ENCODE measurements at regions not wholly inside any gene's neighbourhood (a gene's known extent, or its start where the extent isn't known, plus 50 kb on each side); places are given as distances from the start of the nearest gene placed in this dataset.

DNA sequence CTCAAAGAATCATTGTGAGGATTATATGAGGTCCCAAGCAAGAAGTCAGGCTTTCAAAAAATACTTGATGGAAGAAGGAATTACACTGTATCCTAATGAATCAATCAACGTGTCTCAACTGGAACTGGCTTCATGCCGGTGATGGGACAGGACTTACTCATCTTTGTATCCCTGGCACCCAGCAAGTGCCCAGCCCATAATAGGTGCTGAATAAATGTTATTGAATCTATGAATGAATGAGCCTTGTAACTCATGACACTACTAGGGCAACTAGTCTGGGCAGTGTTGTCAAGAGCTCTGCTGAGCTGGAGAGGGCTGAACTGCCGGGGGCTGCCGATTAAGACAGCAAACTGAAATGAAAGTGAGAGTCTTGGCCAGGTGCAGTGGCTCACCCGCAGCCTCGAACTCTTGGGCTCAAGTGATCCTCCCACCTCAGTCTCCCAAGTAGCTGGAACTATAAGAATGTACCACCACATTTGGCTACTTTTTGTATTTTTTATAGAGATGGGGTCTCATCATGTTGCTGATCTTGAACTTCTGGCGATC, 87.2 kb upstream of the KIF5B start:
- CTCF ChIA-PET: no interaction called here
- Histone ChIP-seq H3K36me3 (ENCODE audit: control insufficient read depth in 2 of 2, insufficient read depth in 1 of 2, low read length in 2 of 2) (no peaks in the 10 kb centered on the region), H3K4me1 (ENCODE audit: control insufficient read depth, insufficient read depth, low read length) (peaks cover 2% of the 10 kb centered on the region; the same call in 1 of the 2 replicates)

GRCh38 chr10:32142646-32143045, 86.4 kb upstream of the KIF5B start:
- Histone ChIP-seq H3K36me3 (ENCODE audit: control insufficient read depth in 2 of 2, insufficient read depth in 1 of 2, low read length in 2 of 2) (no peaks in the 10 kb centered on the region), H3K27ac (ENCODE audit: extremely low read depth, low read depth, low read length) (no peak overlapping the region), H3K4me1 (ENCODE audit: control insufficient read depth, insufficient read depth, low read length) (peaks cover 2% of the 10 kb centered on the region; the same call in 1 of the 2 replicates), H3K4me3 (ENCODE audit: low read depth, low read length) (no peak overlapping the region), H3K9me3 (ENCODE audit: control insufficient read depth, insufficient read depth, low read depth, low read length) (no peaks in the 10 kb centered on the region)
- ChIA-PET POLR2A (no interaction called here), CTCF (interaction anchor here (0.7 kb wide), 1 partner anchor 113 kb away, joined by 3 read pairs; no protein-coding TSS in a partner anchor)
- TF ChIP-seq ZNF221 (tag by site-specific recombination; IDR thresholded peaks at IDR 0.05; ENCODE audit: borderline replicate concordance) (no peak), KLF16 (tag by site-specific recombination; IDR thresholded peaks at IDR 0.05) (no peak), ZNF544 (tag by site-specific recombination; IDR thresholded peaks at IDR 0.05) (no peak), HOXA7 (CRISPR knock-in tag; IDR thresholded peaks at IDR 0.05; ENCODE audit: borderline replicate concordance) (no peak), ZSCAN4 (tag by site-specific recombination; IDR thresholded peaks at IDR 0.05) (no peak), ZNF747 (tag by site-specific recombination; IDR thresholded peaks at IDR 0.05) (no peak), ZNF785 (tag by site-specific recombination; IDR thresholded peaks at IDR 0.05) (no peak), ZNF223 (tag by site-specific recombination; IDR thresholded peaks at IDR 0.05) (no peak), ZNF701 (tag by site-specific recombination; IDR thresholded peaks at IDR 0.05) (no peak), WT1 (tag by site-specific recombination; IDR thresholded peaks at IDR 0.05) (no peak), ZNF600 (tag by site-specific recombination; IDR thresholded peaks at IDR 0.05) (no peak), ZNF791 (tag by site-specific recombination; IDR thresholded peaks at IDR 0.05) (no peak), ZNF837 (tag by site-specific recombination; IDR thresholded peaks at IDR 0.05) (no peak), ZNF530 (tag by site-specific recombination; IDR thresholded peaks at IDR 0.05; ENCODE audit: low read depth) (no peak)

More for the DNA sequence above, 87.2 kb upstream of the KIF5B start:
- Histone ChIP-seq H3K27ac (ENCODE audit: extremely low read depth, low read depth, low read length) (no peak overlapping the region), H3K4me3 (ENCODE audit: low read depth, low read length) (no peak overlapping the region), H3K9me3 (ENCODE audit: control insufficient read depth, insufficient read depth, low read depth, low read length) (no peaks in the 10 kb centered on the region)
- TF ChIP-seq SP7 (tag by site-specific recombination; IDR thresholded peaks at IDR 0.05): no peak
- no peak for TF ChIP-seq WT1 (tag by site-specific recombination; IDR thresholded peaks at IDR 0.05)
- TF ChIP-seq ZSCAN16 (tag by site-specific recombination; IDR thresholded peaks at IDR 0.05): no peak
- no peak for TF ChIP-seq PRDM1 (tag by site-specific recombination; IDR thresholded peaks at IDR 0.05)
- TF ChIP-seq ZNF623 (tag by site-specific recombination; IDR thresholded peaks at IDR 0.05): no peak
- TF ChIP-seq GLIS1 (tag by site-specific recombination; IDR thresholded peaks at IDR 0.05): no peak
- no peak for TF ChIP-seq ZNF416 (tag by site-specific recombination; IDR thresholded peaks at IDR 0.05)
- TF ChIP-seq ZFHX2 (tag by site-specific recombination; conservative IDR thresholded peaks at IDR 0.05): no peak
- no peak for TF ChIP-seq SP3 (tag by site-specific recombination; IDR thresholded peaks at IDR 0.05)
- no peak for TF ChIP-seq ZNF571 (tag by site-specific recombination; IDR thresholded peaks at IDR 0.05)
- TF ChIP-seq SCRT2 (tag by site-specific recombination; IDR thresholded peaks at IDR 0.05): no peak
- no peak for TF ChIP-seq ZNF596 (tag by site-specific recombination; IDR thresholded peaks at IDR 0.05)
- TF ChIP-seq ZNF621 (tag by site-specific recombination; IDR thresholded peaks at IDR 0.05): no peak
- no peak for TF ChIP-seq ZNF768 (tag by site-specific recombination; IDR thresholded peaks at IDR 0.05)
- no peak for TF ChIP-seq TRIM28 (IDR thresholded peaks at IDR 0.05; ENCODE audit: borderline replicate concordance, low read length)
- TF ChIP-seq SP2 (tag by site-specific recombination; IDR thresholded peaks at IDR 0.05): no peak
- no peak for TF ChIP-seq ZNF292 (tag by site-specific recombination; IDR thresholded peaks at IDR 0.05; ENCODE audit: borderline replicate concordance, low read depth)
- TF ChIP-seq, protein P1, sequence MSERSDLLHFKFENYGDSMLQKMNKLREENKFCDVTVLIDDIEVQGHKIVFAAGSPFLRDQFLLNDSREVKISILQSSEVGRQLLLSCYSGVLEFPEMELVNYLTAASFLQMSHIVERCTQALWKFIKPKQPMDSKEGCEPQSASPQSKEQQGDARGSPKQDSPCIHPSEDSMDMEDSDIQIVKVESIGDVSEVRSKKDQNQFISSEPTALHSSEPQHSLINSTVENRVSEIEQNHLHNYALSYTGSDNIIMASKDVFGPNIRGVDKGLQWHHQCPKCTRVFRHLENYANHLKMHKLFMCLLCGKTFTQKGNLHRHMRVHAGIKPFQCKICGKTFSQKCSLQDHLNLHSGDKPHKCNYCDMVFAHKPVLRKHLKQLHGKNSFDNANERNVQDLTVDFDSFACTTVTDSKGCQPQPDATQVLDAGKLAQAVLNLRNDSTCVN (tag by site-specific recombination; optimal IDR thresholded peaks at IDR 0.05): no peak
- no peak for TF ChIP-seq ZNF280D (tag by site-specific recombination; IDR thresholded peaks at IDR 0.05)
- TF ChIP-seq, protein P2, sequence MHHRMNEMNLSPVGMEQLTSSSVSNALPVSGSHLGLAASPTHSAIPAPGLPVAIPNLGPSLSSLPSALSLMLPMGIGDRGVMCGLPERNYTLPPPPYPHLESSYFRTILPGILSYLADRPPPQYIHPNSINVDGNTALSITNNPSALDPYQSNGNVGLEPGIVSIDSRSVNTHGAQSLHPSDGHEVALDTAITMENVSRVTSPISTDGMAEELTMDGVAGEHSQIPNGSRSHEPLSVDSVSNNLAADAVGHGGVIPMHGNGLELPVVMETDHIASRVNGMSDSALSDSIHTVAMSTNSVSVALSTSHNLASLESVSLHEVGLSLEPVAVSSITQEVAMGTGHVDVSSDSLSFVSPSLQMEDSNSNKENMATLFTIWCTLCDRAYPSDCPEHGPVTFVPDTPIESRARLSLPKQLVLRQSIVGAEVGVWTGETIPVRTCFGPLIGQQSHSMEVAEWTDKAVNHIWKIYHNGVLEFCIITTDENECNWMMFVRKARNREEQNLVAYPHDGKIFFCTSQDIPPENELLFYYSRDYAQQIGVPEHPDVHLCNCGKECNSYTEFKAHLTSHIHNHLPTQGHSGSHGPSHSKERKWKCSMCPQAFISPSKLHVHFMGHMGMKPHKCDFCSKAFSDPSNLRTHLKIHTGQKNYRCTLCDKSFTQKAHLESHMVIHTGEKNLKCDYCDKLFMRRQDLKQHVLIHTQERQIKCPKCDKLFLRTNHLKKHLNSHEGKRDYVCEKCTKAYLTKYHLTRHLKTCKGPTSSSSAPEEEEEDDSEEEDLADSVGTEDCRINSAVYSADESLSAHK (tag by site-specific recombination; IDR thresholded peaks at IDR 0.05): no peak
- POLR2A ChIA-PET: no interaction called here
